HepG2 (cell line): ENCODE measurements at regions not wholly inside any gene's neighbourhood (a gene's known extent, or its start where the extent isn't known, plus 50 kb on each side); places are given as distances from the start of the nearest gene placed in this dataset.

Experiments used
- ATAC-seq: fragments of 200-7000 bp; cut with Tn5 transposase; 3 replicates; pipeline ENCODE4 v1.9.1; 2020; ENCODE audit warnings: mild to moderate bottlenecking, moderate library complexity
- BruUV-seq: library from RNA; stranded (reverse); fragments of 400-500 nt; replicated peaks from 2 replicates; lab custom pipeline; 2021; lab: Mats Ljungman, UMichigan
- CTCF ChIA-PET: fragments of 300-600 bp; formaldehyde crosslinking; extraction: SDS; loops from one replicate; lab custom pipeline; 2021; ENCODE audit warnings: low total read pairs, inconsistent platforms, low intra/inter-chr PET ratio; lab: Yijun Ruan, JAX
- POLR2A ChIA-PET: fragments of 350-600 bp; sonication (Branson Sonifier 250); formaldehyde crosslinking; loops from one replicate; lab custom pipeline; 2020; ENCODE audit warnings: antibody characterized with exemption, inconsistent platforms; lab: Yijun Ruan, JAX
- DNase-seq: peaks from one replicate; pipeline ENCODE4 v3.0.0-alpha.2; 2015; ENCODE audit warnings: low spot score
- FAIRE-seq: peaks from 3 replicates; lab custom pipeline; 2011; peaks lifted over from hg19 to GRCh38; lab: Jason Lieb, UNC
- H2AFZ ChIP-seq: one replicate; pipeline ENCODE4 v1.6.1; 2011; ENCODE audit warnings: low read length, inconsistent platforms
- H3K27ac ChIP-seq: fragments of 300-600 bp; 3 replicates; pipeline ENCODE4 v1.8.0; 2011; ENCODE audit warnings: mixed run types, mild to moderate bottlenecking, mixed read lengths, low read length, inconsistent platforms; ENCODE audit not compliant: insufficient read depth; ENCODE audit errors: extremely low read length
- H3K27me3 ChIP-seq, 2 experiments: fragments of 200-600 bp in 1 of 2; 2 replicates in 1 of 2; 3 replicates in 1 of 2; pipeline versions ENCODE4 v1.6.0 to v1.8.0; 2011; ENCODE audit warnings: low read length in 2 of 2, mild to moderate bottlenecking in 2 of 2, moderate library complexity in 2 of 2, inconsistent platforms in 1 of 2; ENCODE audit not compliant: insufficient read depth in 2 of 2, control insufficient read depth in 1 of 2
- H3K36me3 ChIP-seq, 2 experiments: fragments of 200-600 bp in 1 of 2; replicated peaks in 1 of 2; 2 replicates in 1 of 2; 3 replicates in 1 of 2; pipeline versions ENCODE4 v1.5.1 to v1.8.0; 2011; ENCODE audit warnings: low read length in 2 of 2, inconsistent platforms in 1 of 2; ENCODE audit not compliant: insufficient read depth in 2 of 2, control insufficient read depth in 1 of 2
- H3K4me1 ChIP-seq: 2 replicates; pipeline ENCODE4 v1.5.1; 2012; ENCODE audit warnings: low read length, inconsistent platforms; ENCODE audit not compliant: insufficient read depth
- H3K4me2 ChIP-seq: 2 replicates; pipeline ENCODE4 v1.6.0; 2011; ENCODE audit warnings: low read depth, low read length, inconsistent platforms
- H3K4me3 ChIP-seq, 3 experiments: fragments of 200-600 bp in 1 of 3; sonication (generic), shearing (Covaris generic) in 1 of 3; replicated peaks in 1 of 3; 2 replicates each; pipeline ENCODE4 v1.5.1; 2011 to 2016; ENCODE audit warnings: low read length in 3 of 3, inconsistent platforms in 2 of 3, low read depth in 2 of 3, mild to moderate bottlenecking in 2 of 3, control low read depth in 1 of 3, mixed read lengths in 1 of 3; ENCODE audit not compliant: insufficient read depth in 1 of 3
- H3K79me2 ChIP-seq: one replicate; pipeline ENCODE4 v1.6.1; 2011; ENCODE audit warnings: low read length, inconsistent platforms; ENCODE audit not compliant: insufficient read depth
- H3K9ac ChIP-seq: 2 replicates; pipeline ENCODE4 v1.6.0; 2011; ENCODE audit warnings: mild to moderate bottlenecking, low read depth, low read length, inconsistent platforms; ENCODE audit not compliant: insufficient read depth
- H3K9me3 ChIP-seq: 2 replicates; pipeline ENCODE4 v1.5.1; 2012; ENCODE audit warnings: mild to moderate bottlenecking, low read length
- H4K20me1 ChIP-seq: 2 replicates; pipeline ENCODE4 v1.6.0; 2011; ENCODE audit warnings: inconsistent platforms, mild to moderate bottlenecking, low read length, moderate library complexity; ENCODE audit not compliant: insufficient read depth
- FOSL2 ChIP-seq: sonication (generic); formaldehyde crosslinking; IDR thresholded peaks from 2 replicates; pipeline ENCODE4 v1.4.0; 2020; ENCODE audit warnings: missing genetic modification reagents
- NR2F1 ChIP-seq, 2 experiments: fragments of 450-650 bp in 1 of 2; formaldehyde crosslinking in 1 of 2; IDR thresholded peaks; 2 replicates each; pipeline versions ENCODE4 v1.5.0 to v1.6.1; 2016 to 2020; ENCODE audit warnings: mild to moderate bottlenecking in 1 of 2, missing compliant biosample characterization in 1 of 2, missing genetic modification reagents in 1 of 2, moderate library complexity in 1 of 2
- RORA ChIP-seq: sonication (generic); formaldehyde crosslinking; IDR thresholded peaks from 2 replicates; pipeline ENCODE4 v1.5.0; 2020; ENCODE audit warnings: mild to moderate bottlenecking, missing genetic modification reagents, moderate library complexity
- SMARCC2 ChIP-seq: fragments of 450-650 bp; IDR thresholded peaks from 2 replicates; pipeline ENCODE4 v1.6.1; 2017; ENCODE audit warnings: antibody characterized with exemption, mild to moderate bottlenecking
- THAP7 ChIP-seq: sonication (generic); formaldehyde crosslinking; IDR thresholded peaks from 2 replicates; pipeline ENCODE4 v1.8.1; 2023; ENCODE audit warnings: mild to moderate bottlenecking, missing genetic modification reagents
- ZBTB7B ChIP-seq: sonication (generic); formaldehyde crosslinking; IDR thresholded peaks from 2 replicates; pipeline ENCODE4 v1.4.0; 2020; ENCODE audit warnings: missing genetic modification reagents
- ZFYVE20 ChIP-seq: sonication (generic); formaldehyde crosslinking; IDR thresholded peaks from 2 replicates; pipeline ENCODE4 v1.8.0; 2023; ENCODE audit warnings: low read depth, mild to moderate bottlenecking, moderate library complexity, missing genetic modification reagents, borderline replicate concordance
- ZNF207 ChIP-seq: fragments of 450-650 bp; IDR thresholded peaks from 2 replicates; pipeline ENCODE4 v1.6.1; 2016; ENCODE audit warnings: antibody characterized with exemption, borderline replicate concordance
- ZNF460 ChIP-seq: sonication (generic); formaldehyde crosslinking; IDR thresholded peaks from 2 replicates; pipeline ENCODE4 v1.5.1; 2020; ENCODE audit warnings: missing genetic modification reagents, mild to moderate bottlenecking, borderline replicate concordance
- ZNF503 ChIP-seq: sonication (generic); formaldehyde crosslinking; IDR thresholded peaks from 2 replicates; pipeline ENCODE4 v1.4.0; 2020; ENCODE audit warnings: missing genetic modification reagents
- ZSCAN25 ChIP-seq: sonication (generic); formaldehyde crosslinking; IDR thresholded peaks from 2 replicates; pipeline ENCODE4 v1.8.0; 2022; ENCODE audit warnings: mild to moderate bottlenecking, missing genetic modification reagents
- WGBS: methylation state at CpG from one replicate; pipeline ENCODE4 v1.1.6; 2017; ENCODE audit warnings: low lambda C conversion rate; 5-methylcytosine and 5-hydroxymethylcytosine counted together
- in situ Hi-C: cut with HindIII; loops from 2 replicates; pipeline ENCODE4 v1.10.0; 2017; ENCODE audit warnings: low pct_unique_long_range_greater_than_20kb; ENCODE audit not compliant: extremely low pct_ligation_motif_present
- intact Hi-C: fragments of 100-400 bp; cut with micrococcal nuclease; formaldehyde crosslinking; loops from one replicate; pipeline ENCODE4 v1.10.0; 2022; ENCODE audit not compliant: unreplicated experiment

DNA sequence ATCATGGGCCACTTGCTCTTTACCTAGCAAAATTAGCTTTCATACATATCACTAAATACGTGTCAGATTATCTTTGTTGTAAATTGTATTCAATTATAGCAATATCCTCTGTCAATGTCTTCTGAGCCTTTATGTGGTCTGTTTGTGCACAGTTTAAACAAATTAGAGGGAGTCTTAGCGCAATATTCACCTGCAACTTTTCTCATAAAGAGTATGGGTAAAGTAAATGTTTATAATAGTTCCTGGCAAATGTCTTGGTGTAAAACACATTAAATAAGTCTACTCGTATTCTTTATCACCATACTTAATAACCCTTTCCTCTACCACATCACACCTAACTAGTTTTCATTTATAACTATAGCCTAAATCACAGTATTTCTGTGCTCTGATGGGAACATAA, 169.0 kb downstream of the PCSK1 start (continued):
- no peak for TF ChIP-seq ZNF207
- TF ChIP-seq ZSCAN25 (CRISPR knock-in tag) = no peak
- no peak for TF ChIP-seq NR2F1 (CRISPR knock-in tag; IDR thresholded peaks at IDR 0.05)
- TF ChIP-seq THAP7 = no peak
- no peak for TF ChIP-seq ZNF460
- no peak for TF ChIP-seq ZNF503 (CRISPR knock-in tag)

GRCh38 chr5:96262105-96262504, 170.9 kb downstream of the PCSK1 start:
- H4K20me1 ChIP-seq = no peaks in the 10 kb centered on the region
- ChIA-PET CTCF (no interaction called here), POLR2A (interaction anchor here (0.6 kb wide), 1 partner anchor 274 kb away, joined by 3 read pairs; no protein-coding TSS in a partner anchor)
- 92% methylated on average over 3 of the region's 3 CpGs for WGBS
- no peak overlapping the region for H2AFZ ChIP-seq
- no peaks in the 10 kb centered on the region for H3K27me3 ChIP-seq
- no peaks in the 10 kb centered on the region for H3K79me2 ChIP-seq
- intact Hi-C loops (no loop called here), in situ Hi-C loops (no loop called here)
- no TSS peak for BruUV-seq
- H3K9me3 ChIP-seq = peaks cover 11% of the 10 kb centered on the region
- H3K9ac ChIP-seq = no peak overlapping the region
- H3K4me3 ChIP-seq = no peak overlapping the region
- no peak for DNase-seq
- ATAC-seq = no peak
- no peaks in the 10 kb centered on the region for H3K36me3 ChIP-seq
- peaks cover 16% of the 10 kb centered on the region for H3K4me1 ChIP-seq
- no peak overlapping the region for H3K4me2 ChIP-seq
- TF ChIP-seq RORA = no peak
- no peak for TF ChIP-seq ZBTB7B
- no peak for TF ChIP-seq ZFYVE20 (CRISPR knock-in tag)
- TF ChIP-seq SMARCC2 = no peak
- no peak for TF ChIP-seq FOSL2 (CRISPR knock-in tag)
- FAIRE-seq = no peak
- no peak overlapping the region for H3K27ac ChIP-seq
